SK-MEL-5 (cell line): ENCODE measurements at regions not wholly inside any gene's neighbourhood (a gene's known extent, or its start where the extent isn't known, plus 50 kb on each side); places are given as distances from the start of the nearest gene placed in this dataset.

Experiments
- DNase-seq: peaks from one replicate; pipeline ENCODE4 v3.0.0-alpha.2; 2016; ENCODE audit warnings: low read depth, low spot score
- in situ Hi-C: cut with HindIII; loops from 2 replicates; pipeline ENCODE4 v1.10.0; 2016; ENCODE audit warnings: low sequenced_read_pairs, high pct_unique_total_duplicates, low pct_unique_long_range_greater_than_20kb

GRCh38 chr2:136251197-136251884, 133.4 kb upstream of the CXCR4 start:
- in situ Hi-C loops = no loop called here
- no peak for DNase-seq

- DNase-seq = no peak
- in situ Hi-C loops = no loop called here
Measured at GRCh38 chr2:136250131-136250530, 132.2 kb upstream of the CXCR4 start.

GRCh38 chr2:136248907-136249306, 131.0 kb upstream of the CXCR4 start:
- DNase-seq = no peak
- in situ Hi-C loops = no loop called here

- peak; percentile 4 for DNase-seq
- in situ Hi-C loops = no loop called here
Measured at GRCh38 chr2:136248242-136248641, 130.3 kb upstream of the CXCR4 start.

DNA sequence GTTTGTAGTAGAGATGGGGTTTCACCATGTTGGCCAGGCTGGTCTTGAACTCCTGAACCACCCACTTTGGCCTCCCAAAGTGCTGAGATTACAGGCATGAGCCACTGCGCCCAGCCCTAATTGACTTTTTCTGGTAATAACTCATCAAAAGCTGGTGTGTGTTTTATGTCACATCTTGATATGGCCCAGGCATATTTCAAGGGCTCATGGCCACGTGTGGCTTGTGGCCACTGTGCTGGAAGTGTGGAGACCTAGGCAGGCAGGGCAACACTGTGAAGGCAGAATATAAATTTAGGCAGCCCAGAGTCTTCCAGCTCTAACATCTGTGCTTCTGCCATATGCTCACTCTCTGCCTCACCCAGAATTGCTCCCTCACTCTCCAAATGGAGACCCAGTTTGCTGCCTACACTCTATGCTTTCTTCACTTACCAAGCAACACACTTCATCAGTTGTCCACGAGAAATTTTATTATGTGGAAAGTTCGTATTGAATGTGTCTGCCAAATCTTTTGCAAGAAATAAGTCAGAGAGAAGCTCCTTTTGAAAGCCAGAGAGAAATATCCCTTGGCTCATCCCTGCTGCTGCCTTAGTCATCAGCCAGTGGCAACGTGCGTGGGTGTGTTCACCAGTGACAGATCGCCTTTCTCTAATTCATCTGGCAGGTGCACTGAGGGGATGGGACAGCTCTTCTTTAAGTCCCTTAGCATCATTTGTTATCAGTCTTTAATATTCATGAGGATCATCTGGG, 129.4 kb upstream of the CXCR4 start:
- no peak for DNase-seq
- in situ Hi-C loops = no loop called here

GRCh38 chr2:136246086-136246669, 128.2 kb upstream of the CXCR4 start:
- in situ Hi-C loops = no loop called here
- peak; percentile 58 for DNase-seq

- in situ Hi-C loops = no loop called here
- no peak for DNase-seq
Measured at GRCh38 chr2:136245211-136245610, 127.3 kb upstream of the CXCR4 start.

DNA sequence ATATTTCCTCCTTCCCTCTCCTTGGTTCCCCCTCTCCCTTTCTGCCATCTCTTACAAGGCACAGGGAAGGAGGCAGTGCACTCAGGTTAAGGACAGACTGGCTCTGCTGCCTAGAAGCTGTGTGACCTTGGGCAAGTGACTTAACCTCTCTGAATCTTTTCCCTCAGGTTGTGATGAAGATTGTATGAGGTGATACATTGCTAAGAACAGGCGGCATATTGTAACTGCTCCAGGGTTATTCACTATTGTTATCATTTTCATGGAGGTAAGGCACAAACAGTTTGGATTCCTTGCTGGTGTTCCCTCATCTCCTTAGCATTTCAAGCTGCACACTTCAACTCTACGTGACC, 126.6 kb upstream of the CXCR4 start:
- no peak for DNase-seq
- in situ Hi-C loops = no loop called here

GRCh38 chr2:136243638-136244535, 125.9 kb upstream of the CXCR4 start:
- DNase-seq = peak; percentile 21
- in situ Hi-C loops = no loop called here

DNA sequence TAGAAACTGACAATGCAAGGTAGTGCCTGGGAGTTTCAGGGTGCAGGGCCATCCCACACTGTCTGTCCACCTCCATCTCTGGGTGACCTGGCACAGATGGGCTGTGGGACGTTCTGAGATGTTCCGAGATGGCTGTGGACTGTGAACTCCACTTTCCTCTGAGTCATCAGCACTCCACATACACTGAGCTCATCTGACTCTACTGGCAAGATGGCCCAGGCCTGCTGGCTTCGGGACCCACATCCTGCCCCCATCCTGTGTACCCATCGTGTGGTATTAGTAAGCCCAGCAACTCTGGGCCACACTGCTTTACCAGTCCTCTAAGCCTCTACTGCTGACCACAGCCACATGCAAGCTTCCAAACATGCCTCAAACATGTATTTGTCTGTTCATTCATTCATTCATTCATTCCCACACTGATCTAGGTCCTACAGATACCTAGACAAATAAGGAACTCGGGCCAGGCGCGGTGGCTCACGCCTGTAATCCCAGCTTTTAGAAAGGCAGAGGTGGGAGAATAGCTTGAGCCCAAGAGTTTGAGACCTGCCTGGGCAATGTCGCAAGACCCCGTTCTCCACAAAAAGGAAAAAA, 124.8 kb upstream of the CXCR4 start:
- in situ Hi-C loops = no loop called here
- DNase-seq = no peak

DNA sequence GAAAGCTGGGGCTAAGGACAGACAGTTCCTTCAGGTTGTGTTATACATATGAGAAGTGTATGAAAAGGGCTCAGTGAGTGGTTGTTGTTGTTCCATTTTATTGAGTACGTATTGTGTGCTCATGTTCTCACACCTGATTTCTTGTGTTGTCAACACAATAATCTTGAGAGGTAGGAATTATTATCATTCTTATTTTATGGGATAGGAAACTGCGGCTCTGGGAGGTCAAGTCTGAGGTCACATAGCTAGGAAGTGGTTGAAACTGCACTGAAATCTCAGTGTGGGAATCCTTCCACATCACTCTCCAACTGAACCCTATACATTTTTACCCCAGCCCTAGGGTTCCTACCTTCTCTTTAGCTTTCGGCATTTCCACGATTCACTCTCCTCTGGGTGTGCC, 124.2 kb upstream of the CXCR4 start:
- in situ Hi-C loops = no loop called here
- DNase-seq = no peak

- in situ Hi-C loops = no loop called here
- DNase-seq = no peak
Measured at GRCh38 chr2:136239079-136239685, 121.2 kb upstream of the CXCR4 start.

DNA sequence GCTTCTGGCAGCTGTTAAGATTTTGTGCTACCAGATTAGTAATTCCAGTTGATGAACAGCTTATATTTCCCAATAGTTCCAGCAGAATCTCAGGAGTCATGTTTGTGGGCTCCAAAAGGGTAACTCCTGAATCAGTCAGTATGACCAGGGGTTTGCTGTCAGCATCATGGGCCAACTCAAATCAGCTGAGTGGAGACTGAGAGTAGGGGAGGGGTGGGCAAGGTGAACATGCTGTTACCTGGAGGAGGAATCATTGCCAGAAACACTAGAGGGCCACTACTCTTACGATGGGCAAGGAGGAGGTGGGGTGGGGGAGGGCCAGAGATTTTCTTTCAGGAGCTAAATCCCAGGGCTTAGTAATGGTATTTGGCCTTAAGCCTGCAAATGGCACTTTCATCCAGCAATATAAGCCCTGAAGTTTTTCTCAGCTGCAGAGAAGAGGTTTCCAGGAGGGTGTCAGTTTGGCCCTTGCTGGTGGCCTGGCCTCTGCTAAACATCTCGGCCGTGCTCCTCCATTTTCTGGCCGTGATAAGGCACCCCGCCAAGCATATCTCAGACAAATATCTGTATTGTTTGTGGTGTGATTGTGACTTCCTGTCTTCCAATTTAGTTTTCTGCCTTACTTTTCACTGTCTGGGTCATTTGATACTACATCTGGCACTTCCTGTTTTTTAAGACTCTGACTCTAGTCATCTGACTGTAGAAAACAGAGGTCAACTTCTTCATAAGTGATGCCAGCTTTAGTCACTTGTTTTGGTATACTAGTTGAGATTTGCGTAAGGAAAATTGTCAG, 120.5 kb upstream of the CXCR4 start:
- peak; percentile 92 for DNase-seq
- in situ Hi-C loops = no loop called here

- no peak for DNase-seq
- in situ Hi-C loops = no loop called here
Measured at GRCh38 chr2:136236019-136236418, 118.1 kb upstream of the CXCR4 start.

DNA sequence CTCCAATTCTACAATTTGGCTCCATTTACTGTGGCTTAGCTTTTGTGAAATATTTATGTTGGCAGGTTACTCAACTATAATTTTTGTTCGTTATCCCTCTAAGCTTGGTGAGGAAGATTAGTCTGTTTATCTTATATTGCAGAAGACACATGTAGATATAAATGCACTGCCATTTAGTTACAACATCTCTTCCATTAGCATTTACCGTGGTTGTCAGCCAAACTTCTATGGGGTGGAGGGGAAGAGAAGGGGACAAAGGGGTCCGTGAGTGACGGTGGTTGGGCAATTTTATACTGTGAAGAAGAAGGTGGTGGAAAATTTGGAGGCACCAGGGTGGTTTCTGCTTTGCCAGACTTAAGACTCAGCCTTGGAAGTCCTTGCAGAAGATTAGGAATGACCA, 117.6 kb upstream of the CXCR4 start:
- in situ Hi-C loops = no loop called here

DNA sequence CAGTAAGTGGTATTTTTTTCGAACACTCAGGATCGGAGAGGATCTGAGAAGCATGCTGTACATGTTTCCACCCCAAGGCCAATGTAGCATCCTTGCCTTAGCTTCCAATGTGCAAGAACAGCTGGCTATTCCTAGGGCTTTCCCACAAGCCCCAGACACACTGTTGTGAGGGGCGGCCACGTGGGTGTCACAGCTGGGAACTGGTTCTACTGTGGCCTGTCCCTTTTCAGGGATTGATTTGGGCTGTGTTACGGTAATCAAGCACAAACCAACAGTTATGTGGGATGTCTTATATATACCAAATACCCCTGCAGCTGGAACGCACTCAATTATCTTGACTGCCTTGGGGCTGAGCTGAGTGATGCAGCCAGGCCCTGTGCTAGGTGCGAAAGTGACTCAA, 116.3 kb upstream of the CXCR4 start:
- DNase-seq = no peak
- in situ Hi-C loops = no loop called here

More for the DNA sequence above, 117.6 kb upstream of the CXCR4 start:
- no peak for DNase-seq

DNA sequence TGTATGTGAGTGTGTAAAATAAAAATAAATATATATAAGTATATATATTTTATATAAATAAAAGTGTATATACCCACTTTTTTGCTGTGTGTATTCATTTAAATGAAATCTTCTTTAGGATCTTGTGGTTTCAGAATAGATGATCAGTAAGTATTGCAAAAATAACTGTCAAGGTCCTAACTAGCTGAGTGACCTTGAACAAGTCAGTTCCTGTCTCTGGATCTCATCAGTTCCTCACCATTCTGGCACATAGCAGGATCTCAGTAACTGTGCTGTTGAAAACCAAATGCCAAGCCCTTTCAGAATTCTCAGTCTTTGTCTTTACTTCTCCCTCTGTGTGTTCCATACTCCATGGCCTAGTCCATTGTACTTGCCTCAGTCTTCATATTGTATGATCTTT, 115.3 kb upstream of the CXCR4 start:
- DNase-seq = no peak
- in situ Hi-C loops = no loop called here
